Fibroblast of skin of right quadriceps (primary cell): ENCODE measurements at regions not wholly inside any gene's neighbourhood (a gene's known extent, or its start where the extent isn't known, plus 50 kb on each side); places are given as distances from the start of the nearest gene placed in this dataset.

Source experiments
- DNase-seq: peaks from one replicate; pipeline ENCODE4 v3.0.0-alpha.2; 2013

- DNase-seq = no peak
Measured at GRCh38 chr2:176471949-176472348, 202.7 kb downstream of the MTX2 start.

DNA sequence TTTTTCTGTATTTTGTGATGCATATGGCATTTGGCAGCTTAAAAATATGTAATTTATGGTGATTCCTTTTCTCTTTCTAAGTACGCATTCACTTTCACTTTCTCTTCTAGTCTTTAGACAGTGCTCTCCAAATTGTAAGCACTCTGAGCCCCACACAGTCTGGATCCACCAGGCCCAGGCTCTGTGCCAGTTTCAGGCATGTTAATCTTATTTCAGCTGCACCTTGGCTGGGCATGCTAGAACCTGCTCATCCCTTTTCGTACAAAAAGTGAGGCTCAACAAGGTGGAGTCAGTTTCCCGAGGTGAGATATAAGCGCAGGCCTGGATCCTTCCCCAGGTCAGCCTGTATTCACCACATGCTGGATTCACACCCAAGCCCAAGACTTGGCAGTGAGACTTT lies 203.9 kb downstream of the MTX2 start:
- DNase-seq = peak; percentile 43

DNA sequence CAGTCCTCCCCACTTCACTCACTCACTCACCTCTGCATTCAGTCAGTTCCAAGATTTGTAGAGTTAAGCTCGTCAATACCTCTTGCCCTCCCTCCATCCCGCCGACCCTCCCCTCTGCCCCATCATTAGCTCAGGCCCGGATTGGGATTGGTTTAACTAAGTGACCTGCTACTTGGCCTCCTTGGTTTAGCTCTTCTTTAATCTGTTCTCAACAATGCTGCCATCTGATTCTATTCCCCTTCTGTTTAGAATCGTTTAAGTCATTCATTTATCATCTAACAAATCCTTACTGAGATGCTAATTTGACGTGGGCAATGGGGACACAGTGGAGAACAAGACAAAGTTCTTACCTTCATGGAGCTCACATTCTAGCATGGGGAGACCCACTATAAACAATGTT lies 204.6 kb downstream of the MTX2 start:
- DNase-seq = no peak

GRCh38 chr2:176477336-176477735 lies 208.1 kb downstream of the MTX2 start:
- no peak for DNase-seq

DNA sequence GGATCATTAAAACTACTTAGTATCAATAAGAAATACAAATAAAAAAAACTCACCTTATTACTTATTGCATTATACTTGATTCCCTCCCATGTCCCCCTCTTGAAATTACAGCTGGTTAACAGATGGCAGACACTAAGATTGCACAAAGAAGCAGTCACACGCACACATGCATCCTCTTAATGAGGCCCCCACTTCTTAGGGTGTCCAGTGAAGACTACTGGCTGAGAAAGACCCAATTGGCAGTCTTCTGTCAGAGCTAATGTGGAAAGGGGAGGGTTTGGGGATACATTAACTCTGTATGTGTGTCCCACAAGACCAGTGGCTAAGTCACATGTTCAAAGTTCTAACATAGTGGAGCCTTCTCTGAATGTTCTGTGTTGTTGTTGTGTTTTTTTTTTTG lies 210.7 kb downstream of the MTX2 start:
- DNase-seq = no peak

DNA sequence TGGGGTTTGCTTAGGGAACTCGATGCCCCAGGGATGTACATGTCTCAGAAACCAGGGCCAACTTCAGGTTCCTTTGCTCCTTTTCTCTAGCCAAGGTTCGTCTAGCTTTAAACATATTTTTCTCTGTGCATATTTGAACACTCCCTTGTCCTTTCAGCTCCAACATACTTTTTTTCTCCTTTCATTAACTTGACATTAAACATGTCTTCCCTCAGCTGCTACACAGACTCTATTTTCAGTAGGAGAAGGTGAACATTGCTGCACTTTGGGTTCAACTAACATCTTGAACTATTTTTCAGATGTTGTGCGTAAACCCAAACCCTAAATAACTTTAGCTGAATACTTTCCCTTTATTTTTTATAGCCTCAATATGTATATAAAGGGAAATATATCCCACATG lies 212.9 kb downstream of the MTX2 start:
- no peak for DNase-seq

DNA sequence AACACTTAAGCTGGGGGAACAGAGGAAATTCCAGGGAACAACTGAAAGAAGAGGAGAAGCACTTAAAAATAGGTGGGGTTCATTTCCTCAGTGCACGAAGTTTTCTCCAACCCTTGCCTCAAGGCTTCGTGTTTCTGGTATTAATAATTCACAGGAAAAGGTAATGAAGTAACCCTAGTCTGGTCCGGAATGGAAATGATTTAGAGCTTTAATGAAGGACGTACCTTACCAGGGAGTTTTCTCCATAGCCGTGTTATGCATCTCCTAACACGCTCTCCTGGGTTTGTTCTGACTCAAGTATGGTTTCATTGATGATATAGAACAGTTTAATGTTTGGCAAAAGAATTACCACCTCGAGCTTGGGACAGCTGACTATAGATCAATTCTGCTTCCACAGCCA lies 214.2 kb downstream of the MTX2 start:
- no peak for DNase-seq

- DNase-seq = no peak
Measured at GRCh38 chr2:176483901-176484568, 214.8 kb downstream of the MTX2 start.

GRCh38 chr2:176484838-176485237 lies 215.6 kb downstream of the MTX2 start:
- DNase-seq = peak; percentile 70

- DNase-seq = peak; percentile 94
Measured at GRCh38 chr2:176488431-176488830, 219.2 kb downstream of the MTX2 start.

- DNase-seq = peak; percentile 51
Measured at GRCh38 chr2:176490061-176490861, 221.0 kb downstream of the MTX2 start.

GRCh38 chr2:176491172-176491904 lies 222.1 kb downstream of the MTX2 start:
- peak; percentile 100 for DNase-seq

DNA sequence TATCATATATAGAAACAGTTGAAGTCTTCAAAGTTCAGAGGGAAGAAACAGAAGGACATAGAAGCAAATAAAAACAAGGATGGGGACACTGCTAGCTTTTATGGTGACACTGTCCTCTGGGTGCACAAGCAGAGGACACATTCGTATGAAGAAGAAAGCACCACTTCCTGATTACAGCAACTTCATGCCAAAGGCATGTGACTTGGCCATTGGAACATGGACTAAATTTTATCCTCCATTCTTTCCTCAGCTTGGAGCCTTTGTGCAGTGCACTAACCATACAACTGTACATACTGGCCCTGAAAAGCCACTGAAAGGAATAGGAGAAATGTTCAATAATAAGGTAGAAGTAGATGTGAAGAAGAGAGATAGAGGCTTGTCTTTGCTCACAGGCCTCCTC lies 223.3 kb downstream of the MTX2 start:
- no peak for DNase-seq

DNA sequence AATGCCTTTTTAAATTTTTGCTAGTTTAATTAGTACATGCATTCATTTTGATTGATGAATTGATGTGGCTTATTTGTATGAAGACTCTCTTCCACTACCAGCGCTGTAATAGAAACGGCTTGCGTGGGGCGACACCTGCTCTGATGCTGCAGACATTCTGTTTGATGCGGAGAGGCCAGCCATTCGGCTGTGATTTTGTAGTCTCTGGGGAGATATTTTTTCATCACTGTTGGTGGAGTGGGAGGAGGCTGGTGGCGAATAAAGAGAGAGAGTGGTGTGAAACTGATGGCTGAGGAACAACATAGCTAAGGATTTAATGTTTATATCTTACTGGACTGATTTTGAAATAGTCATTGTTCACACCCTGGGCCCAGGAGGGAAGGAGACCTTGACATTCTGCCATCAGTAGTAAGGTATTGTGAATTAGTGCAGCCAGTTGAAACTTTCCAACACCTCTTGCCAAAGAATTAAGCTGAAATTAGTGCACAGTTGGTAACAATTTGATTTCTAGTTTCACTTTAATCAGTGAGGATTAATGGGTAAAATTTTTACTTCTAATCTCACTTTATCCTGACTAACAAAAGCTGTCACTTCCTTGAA lies 224.1 kb downstream of the MTX2 start:
- DNase-seq = no peak

- DNase-seq = no peak
Measured at GRCh38 chr2:176493909-176494308, 224.7 kb downstream of the MTX2 start.

DNA sequence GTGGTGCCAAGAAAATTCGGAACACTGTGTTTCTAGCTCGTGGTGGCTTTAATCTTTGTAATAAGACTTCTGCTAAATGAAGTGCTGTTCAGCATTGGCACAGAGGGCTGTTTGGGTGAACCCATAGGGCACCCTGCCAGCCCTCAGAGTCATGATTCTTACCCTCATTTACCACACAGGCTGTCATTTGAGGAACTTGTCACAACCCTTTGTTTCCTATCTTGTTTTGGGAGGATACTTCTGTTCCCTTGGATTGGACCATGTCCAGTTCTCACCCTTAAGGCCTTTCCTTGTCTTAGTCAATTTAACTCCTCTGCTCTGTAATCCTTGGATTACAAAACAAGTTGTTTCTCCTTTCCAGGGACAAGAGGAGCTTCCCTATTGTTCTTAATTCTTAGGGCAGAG lies 225.7 kb downstream of the MTX2 start:
- no peak for DNase-seq

- DNase-seq = no peak
Measured at GRCh38 chr2:176495826-176496225, 226.6 kb downstream of the MTX2 start.

DNA sequence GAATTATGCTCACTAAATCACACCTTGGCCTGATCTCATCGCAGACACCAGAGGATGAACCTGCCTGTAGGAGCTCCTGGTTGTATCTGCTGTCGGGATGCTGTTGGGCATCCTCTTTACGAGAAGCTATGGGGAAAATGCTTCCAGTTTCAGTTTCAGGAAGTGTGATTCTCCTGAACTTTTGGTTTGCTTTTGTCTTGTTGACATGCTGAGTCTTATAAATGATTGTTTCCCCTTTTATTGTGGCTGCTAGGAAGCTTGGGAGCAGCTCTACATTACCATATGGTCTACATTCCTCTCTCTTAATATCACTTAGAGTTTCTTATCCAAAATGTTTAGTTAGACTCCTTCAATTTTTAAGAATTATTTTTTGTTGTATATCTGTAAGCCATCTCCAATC lies 227.5 kb downstream of the MTX2 start:
- DNase-seq = peak; percentile 60

DNA sequence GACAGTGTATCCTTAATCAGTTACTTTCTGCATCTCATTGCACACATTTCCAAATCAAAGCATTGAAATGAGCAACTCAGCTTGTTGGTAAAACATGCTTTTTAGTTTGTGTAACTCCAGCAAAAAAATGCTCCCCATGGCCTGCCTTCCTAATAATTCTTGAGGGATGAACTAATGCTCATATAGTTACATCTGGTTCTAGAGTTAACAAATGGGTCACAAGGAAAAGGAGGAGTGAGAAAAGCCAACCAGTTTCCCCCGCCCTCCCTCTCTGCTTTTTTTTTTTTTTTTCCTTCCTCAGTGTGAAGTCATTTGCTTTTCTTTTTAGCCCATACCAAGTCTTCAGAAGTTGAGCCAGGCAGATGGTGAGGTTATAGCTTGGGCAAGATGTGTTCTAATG lies 231.7 kb downstream of the MTX2 start:
- peak; percentile 88 for DNase-seq

- no peak for DNase-seq
Measured at GRCh38 chr2:176501617-176502016, 232.4 kb downstream of the MTX2 start.

DNA sequence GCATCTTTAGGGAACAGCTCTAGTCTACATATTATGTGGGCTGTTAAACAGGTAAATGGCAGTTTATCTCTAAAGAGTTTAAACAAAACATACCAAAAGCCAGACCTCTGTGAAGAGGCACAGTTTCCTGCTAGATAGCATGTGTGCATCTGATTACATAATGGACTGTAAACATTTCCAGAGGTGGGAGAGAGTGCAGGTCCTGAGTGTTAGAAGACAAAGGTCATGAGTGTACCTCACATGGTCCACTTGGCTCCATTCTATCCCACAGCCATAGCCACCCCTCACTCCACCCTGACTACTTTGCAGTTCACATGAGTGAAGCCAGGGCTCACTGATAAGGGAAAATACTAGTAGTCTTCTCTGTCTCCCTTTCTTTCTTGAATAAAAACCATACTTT lies 233.4 kb downstream of the MTX2 start:
- DNase-seq = no peak

- no peak for DNase-seq
Measured at GRCh38 chr2:176503776-176504175, 234.5 kb downstream of the MTX2 start.

- no peak for DNase-seq
Measured at GRCh38 chr2:176504440-176504839, 235.2 kb downstream of the MTX2 start.

- peak; percentile 78 for DNase-seq
Measured at GRCh38 chr2:176507786-176508185, 238.5 kb downstream of the MTX2 start.
